IMR-90 (cell line): ENCODE measurements at regions not wholly inside any gene's neighbourhood (a gene's known extent, or its start where the extent isn't known, plus 50 kb on each side); places are given as distances from the start of the nearest gene placed in this dataset.

Source experiments
- ATAC-seq: fragments of 200-7000 bp; cut with Tn5 transposase; 2 replicates; pipeline ENCODE4 v1.9.1; 2020; ENCODE audit warnings: low read depth, mild to moderate bottlenecking, moderate library complexity
- BruUV-seq: library from RNA; stranded (reverse); fragments of 400-500 nt; replicated peaks from 2 replicates; lab custom pipeline; 2021; lab: Mats Ljungman, UMichigan
- CTCF ChIA-PET: fragments of 300-600 bp; formaldehyde crosslinking; extraction: SDS; loops from one replicate; lab custom pipeline; 2021; ENCODE audit warnings: antibody characterized with exemption; lab: Yijun Ruan, JAX
- POLR2A ChIA-PET: fragments of 300-600 bp; sonication (Branson Sonifier 250); formaldehyde crosslinking; loops from one replicate; lab custom pipeline; 2022; ENCODE audit warnings: antibody characterized with exemption; ENCODE audit not compliant: unreplicated experiment; lab: Charles Lee
- DNase-seq: peaks from one replicate; pipeline ENCODE4 v3.0.0; 2013
- H2AFZ ChIP-seq: replicated peaks from 2 replicates; pipeline ENCODE3; 2013; ENCODE audit warnings: low read length, mild to moderate bottlenecking; ENCODE audit not compliant: poor library complexity
- H2AK5ac ChIP-seq: 2 replicates; pipeline ENCODE4 v1.6.1; 2013; ENCODE audit warnings: low read depth, low read length, inconsistent platforms
- H2AK9ac ChIP-seq: replicated peaks from 2 replicates; pipeline ENCODE3; 2013; ENCODE audit warnings: mild to moderate bottlenecking, low read depth, low read length, moderate library complexity; ENCODE audit not compliant: poor library complexity
- H2BK120ac ChIP-seq: 2 replicates; pipeline ENCODE4 v1.6.1; 2013; ENCODE audit warnings: low read depth, low read length, inconsistent platforms
- H2BK15ac ChIP-seq: 3 replicates; pipeline ENCODE4 v1.6.1; 2013; ENCODE audit warnings: low read depth, low read length, inconsistent platforms
- H2BK20ac ChIP-seq: 2 replicates; pipeline ENCODE4 v1.6.1; 2013; ENCODE audit warnings: low read depth, mild to moderate bottlenecking, inconsistent platforms, low read length, moderate library complexity
- H2BK5ac ChIP-seq: 2 replicates; pipeline ENCODE4 v1.6.1; 2013; ENCODE audit warnings: mild to moderate bottlenecking, low read depth, low read length, inconsistent platforms; ENCODE audit not compliant: poor library complexity, severe bottlenecking
- H3K14ac ChIP-seq: replicated peaks from 2 replicates; pipeline ENCODE4 v1.6.1; 2013; ENCODE audit warnings: low read depth, low read length, inconsistent platforms
- H3K18ac ChIP-seq: 2 replicates; pipeline ENCODE4 v1.6.1; 2013; ENCODE audit warnings: low read depth, low read length, control low read depth
- H3K23ac ChIP-seq: 2 replicates; pipeline ENCODE4 v1.6.1; 2013; ENCODE audit warnings: low read depth, low read length, inconsistent platforms
- H3K27ac ChIP-seq: 2 replicates; pipeline ENCODE4 v1.5.1; 2013; ENCODE audit warnings: mild to moderate bottlenecking, control low read depth, low read length; ENCODE audit not compliant: insufficient read depth
- H3K27me3 ChIP-seq: 2 replicates; pipeline ENCODE4 v1.6.1; 2013; ENCODE audit warnings: low read length; ENCODE audit not compliant: control insufficient read depth, insufficient read depth
- H3K36me3 ChIP-seq: 2 replicates; pipeline ENCODE4 v1.6.1; 2013; ENCODE audit warnings: low read length, mixed read lengths; ENCODE audit not compliant: control insufficient read depth, insufficient read depth
- H3K4ac ChIP-seq: 2 replicates; pipeline ENCODE4 v1.6.1; 2013; ENCODE audit warnings: low read depth, low read length, inconsistent platforms
- H3K4me1 ChIP-seq: 2 replicates; pipeline ENCODE4 v1.6.1; 2013; ENCODE audit warnings: low read length, mixed read lengths; ENCODE audit not compliant: control insufficient read depth, insufficient read depth
- H3K4me2 ChIP-seq: 2 replicates; pipeline ENCODE4 v1.6.1; 2013; ENCODE audit warnings: low read depth, mild to moderate bottlenecking, control low read depth, low read length, moderate library complexity
- H3K4me3 ChIP-seq: 2 replicates; pipeline ENCODE4 v1.5.1; 2013; ENCODE audit warnings: low read depth, mild to moderate bottlenecking, control low read depth, low read length, moderate library complexity; ENCODE audit not compliant: insufficient read depth
- H3K56ac ChIP-seq: 2 replicates; pipeline ENCODE4 v1.6.1; 2013; ENCODE audit warnings: low read length, inconsistent platforms; ENCODE audit not compliant: insufficient read depth; ENCODE audit errors: extremely low read depth
- H3K79me1 ChIP-seq, 2 experiments: 2 replicates each; pipeline ENCODE4 v1.6.1; 2013; ENCODE audit warnings: low read length in 2 of 2, inconsistent platforms in 1 of 2, low read depth in 1 of 2
- H3K9ac ChIP-seq: 2 replicates; pipeline ENCODE4 v1.6.1; 2013; ENCODE audit warnings: low read depth, low read length, control low read depth
- H3K9me1 ChIP-seq: 2 replicates; pipeline ENCODE4 v1.6.1; 2013; ENCODE audit warnings: low read length, inconsistent platforms; ENCODE audit not compliant: insufficient read depth
- H3K9me3 ChIP-seq: 2 replicates; pipeline ENCODE4 v1.6.1; 2013; ENCODE audit warnings: low read length; ENCODE audit not compliant: control insufficient read depth, insufficient read depth
- H4K20me1 ChIP-seq: 2 replicates; pipeline ENCODE4 v1.6.1; 2013; ENCODE audit warnings: low read length, inconsistent platforms; ENCODE audit not compliant: insufficient read depth
- H4K5ac ChIP-seq: 2 replicates; pipeline ENCODE4 v1.6.1; 2013; ENCODE audit warnings: mild to moderate bottlenecking, low read depth, low read length, control low read depth
- H4K8ac ChIP-seq, 2 experiments: 2 replicates each; pipeline ENCODE4 v1.6.1; 2013; ENCODE audit warnings: low read depth in 2 of 2, low read length in 2 of 2, control low read depth in 1 of 2, inconsistent platforms in 1 of 2
- H4K91ac ChIP-seq: 2 replicates; pipeline ENCODE4 v1.6.1; 2013; ENCODE audit warnings: low read depth, low read length, inconsistent platforms; ENCODE audit not compliant: insufficient read depth
- CEBPB ChIP-seq: IDR thresholded peaks from 2 replicates; pipeline ENCODE4 v1.6.1; 2012; ENCODE audit warnings: low read depth, low read length, improper control_type of control experiment
- MAZ ChIP-seq: IDR thresholded peaks from 2 replicates; pipeline ENCODE4 v1.6.1; 2012; ENCODE audit warnings: low read depth, mild to moderate bottlenecking, low read length, improper control_type of control experiment, moderate library complexity, borderline replicate concordance
- NFE2L2 ChIP-seq: fragments of 150-350 bp; IDR thresholded peaks from 2 replicates; pipeline ENCODE4 v1.6.1; 2016; ENCODE audit warnings: low read depth, mild to moderate bottlenecking, low read length
- POLR2A ChIP-seq: IDR thresholded peaks from 2 replicates; pipeline ENCODE4 v1.6.1; 2012; ENCODE audit warnings: mild to moderate bottlenecking, low read depth, low read length
- RFX5 ChIP-seq: IDR thresholded peaks from 2 replicates; pipeline ENCODE4 v1.8.0; 2012; ENCODE audit warnings: low read depth, mild to moderate bottlenecking, low read length, moderate library complexity
- USF2 ChIP-seq: fragments of 150-350 bp; IDR thresholded peaks from 2 replicates; pipeline ENCODE4 v1.6.1; 2017; ENCODE audit warnings: mild to moderate bottlenecking, antibody characterized with exemption, low read length, low read depth
- dilution Hi-C: fragments of 300-500 bp; cut with HindIII; formaldehyde crosslinking; loops from one replicate; pipeline ENCODE4 v1.14.3; 2018; ENCODE audit warnings: low sequenced_read_pairs; ENCODE audit not compliant: unreplicated experiment
- in situ Hi-C: fragments of 300-500 bp; cut with MboI; formaldehyde crosslinking; loops from 3 replicates; pipeline ENCODE4 v1.14.3; 2019; ENCODE audit warnings: low sequenced_read_pairs, inconsistent platforms, mixed read lengths
- intact Hi-C: fragments of 100-400 bp; cut with micrococcal nuclease; formaldehyde crosslinking; loops from 2 replicates; pipeline ENCODE4 v1.10.0; 2022

GRCh38 chr16:54779549-54779948, 151.1 kb upstream of the IRX5 start:
- no peak for ATAC-seq
- Histone ChIP-seq H3K4ac (no peak overlapping the region), H4K20me1 (no peaks in the 10 kb centered on the region), H3K4me1 (no peaks in the 10 kb centered on the region), H2AK9ac (no peak overlapping the region), H2BK120ac (no peak overlapping the region), H4K91ac (no peak overlapping the region), H2AK5ac (no peak overlapping the region), H3K18ac (no peak overlapping the region), H3K79me1 (no peaks in the 10 kb centered on the region), H3K4me3 (no peak overlapping the region), H3K9ac (no peak overlapping the region), H2BK15ac (no peak overlapping the region), H3K27me3 (no peaks in the 10 kb centered on the region), H3K9me1 (no peaks in the 10 kb centered on the region), H3K36me3 (no peaks in the 10 kb centered on the region), H2AFZ (no peak overlapping the region), H4K8ac (no peak overlapping the region), H3K23ac (no peak overlapping the region), H3K4me2 (no peak overlapping the region), H3K9me3 (no peaks in the 10 kb centered on the region; the same call in 1 of the 2 replicates), H2BK5ac (no peak overlapping the region), H3K56ac (no peak overlapping the region), H2BK20ac (no peak overlapping the region), H3K27ac (no peak overlapping the region), H3K14ac (no peak overlapping the region), H4K5ac (no peak overlapping the region)
- ChIA-PET CTCF (interaction anchor here (0.6 kb wide), 1 partner anchor 207 kb away, joined by 5 read pairs; no protein-coding TSS in a partner anchor), POLR2A (no interaction called here)
- no TSS peak for BruUV-seq
- in situ Hi-C loops (no loop called here), dilution Hi-C loops (no loop called here), intact Hi-C loops (no loop called here)
- DNase-seq: no peak
- TF ChIP-seq RFX5 (no peak), MAZ (no peak), CEBPB (peak; percentile 74), POLR2A (no peak), NFE2L2 (no peak), USF2 (no peak)
